Tibial nerve (tissue), 4 donors: ENCODE measurements at regions not wholly inside any gene's neighbourhood (a gene's known extent, or its start where the extent isn't known, plus 50 kb on each side); places are given as distances from the start of the nearest gene placed in this dataset.

ENCODE experiments used
- EP300 ChIP-seq, 2 donors: sonication (generic); formaldehyde crosslinking; IDR thresholded peaks; one replicate each; pipeline ENCODE4 v1.6.1; 2017; ENCODE audit warnings: antibody characterized with exemption in 2 of 2, mild to moderate bottlenecking in 1 of 2
- POLR2A ChIP-seq, 2 donors: fragments of 450-650 bp; IDR thresholded peaks; one replicate each; pipeline ENCODE4 v1.6.1; 2017; ENCODE audit warnings: antibody characterized with exemption in 2 of 2, mild to moderate bottlenecking in 2 of 2, moderate library complexity in 2 of 2
- TF ChIP-seq, protein P1 (sequence below), 5 experiments: fragments of 200-600 bp in 3 of 5; fragments of 450-650 bp in 2 of 5; sonication (generic) in 3 of 5; IDR thresholded peaks; one replicate each; pipeline ENCODE4 v1.5.1; 2016 to 2019; ENCODE audit warnings: antibody characterized with exemption in 5 of 5, mild to moderate bottlenecking in 3 of 5, moderate library complexity in 2 of 5

- TF ChIP-seq, protein P1, sequence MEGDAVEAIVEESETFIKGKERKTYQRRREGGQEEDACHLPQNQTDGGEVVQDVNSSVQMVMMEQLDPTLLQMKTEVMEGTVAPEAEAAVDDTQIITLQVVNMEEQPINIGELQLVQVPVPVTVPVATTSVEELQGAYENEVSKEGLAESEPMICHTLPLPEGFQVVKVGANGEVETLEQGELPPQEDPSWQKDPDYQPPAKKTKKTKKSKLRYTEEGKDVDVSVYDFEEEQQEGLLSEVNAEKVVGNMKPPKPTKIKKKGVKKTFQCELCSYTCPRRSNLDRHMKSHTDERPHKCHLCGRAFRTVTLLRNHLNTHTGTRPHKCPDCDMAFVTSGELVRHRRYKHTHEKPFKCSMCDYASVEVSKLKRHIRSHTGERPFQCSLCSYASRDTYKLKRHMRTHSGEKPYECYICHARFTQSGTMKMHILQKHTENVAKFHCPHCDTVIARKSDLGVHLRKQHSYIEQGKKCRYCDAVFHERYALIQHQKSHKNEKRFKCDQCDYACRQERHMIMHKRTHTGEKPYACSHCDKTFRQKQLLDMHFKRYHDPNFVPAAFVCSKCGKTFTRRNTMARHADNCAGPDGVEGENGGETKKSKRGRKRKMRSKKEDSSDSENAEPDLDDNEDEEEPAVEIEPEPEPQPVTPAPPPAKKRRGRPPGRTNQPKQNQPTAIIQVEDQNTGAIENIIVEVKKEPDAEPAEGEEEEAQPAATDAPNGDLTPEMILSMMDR (IDR thresholded peaks at IDR 0.05), result no peak
- TF ChIP-seq POLR2A (IDR thresholded peaks at IDR 0.05), result no peak
- no peak for TF ChIP-seq EP300 (IDR thresholded peaks at IDR 0.05)
Measured at GRCh38 chr2:144048631-144049060, 471.3 kb downstream of the ZEB2 start.
